ENCODE measurements at regions not wholly inside any gene's neighbourhood (a gene's known extent, or its start where the extent isn't known, plus 50 kb on each side); places are given as distances from the start of the nearest gene placed in this dataset.
"Not testable (repeated sequence)": the region's sequence is repeated elsewhere in the genome, so short reads cannot be mapped to it uniquely, and the experiment has no call there.

DNA sequence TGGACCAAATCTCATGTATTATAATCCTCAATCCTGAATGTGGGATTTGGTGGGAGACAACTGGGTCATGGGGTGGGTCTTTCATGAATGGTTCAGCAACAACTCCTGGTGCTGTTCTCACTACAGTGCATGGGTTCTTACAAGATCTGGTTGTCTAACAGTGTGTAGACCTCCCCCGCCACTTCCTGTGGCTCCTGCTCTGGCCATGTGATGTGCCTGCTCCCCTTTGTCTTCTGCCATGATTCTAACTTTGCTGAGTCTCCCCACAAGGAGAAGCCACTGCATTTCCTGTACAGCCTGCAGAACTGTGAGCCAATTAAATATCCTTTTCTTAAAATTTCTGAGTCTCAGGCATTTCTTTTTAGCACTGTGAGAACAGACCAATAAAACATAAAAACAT, 557.5 kb downstream of the GOLGA6L6 start:
- Histone ChIP-seq H2AFZ (ENCODE audit: low read length) (no peak overlapping the region), H3K9me2 (ENCODE audit: insufficient read depth, low read length) (no peaks in the 10 kb centered on the region), H3K27ac (ENCODE audit: low read depth, low read length, poor library complexity, severe bottlenecking) (no peak overlapping the region), H3K4me1 (ENCODE audit: insufficient read depth, low read length, poor library complexity, severe bottlenecking) (no peaks in the 10 kb centered on the region), H3K9me3 (ENCODE audit: low read length) (0 out of 2 replicates have a peak, but pooled peaks cover 5% of the 10 kb centered on the region), H3K4me3 (ENCODE audit: low read depth, low read length, poor library complexity, severe bottlenecking) (no peak overlapping the region), H3K36me3 (ENCODE audit: insufficient read depth, low read length) (no peaks in the 10 kb centered on the region), H4K20me1 (ENCODE audit: insufficient read depth, low read length) (no peaks in the 10 kb centered on the region), H3K4me2 (ENCODE audit: low read length) (no peak overlapping the region), H3K79me2 (ENCODE audit: insufficient read depth, low read depth, low read length) (no peaks in the 10 kb centered on the region)
- DNase-seq (ENCODE audit: low spot score) = no peak
- BruUV-seq (replicated peaks) = no TSS peak
- TF ChIP-seq, protein P1, sequence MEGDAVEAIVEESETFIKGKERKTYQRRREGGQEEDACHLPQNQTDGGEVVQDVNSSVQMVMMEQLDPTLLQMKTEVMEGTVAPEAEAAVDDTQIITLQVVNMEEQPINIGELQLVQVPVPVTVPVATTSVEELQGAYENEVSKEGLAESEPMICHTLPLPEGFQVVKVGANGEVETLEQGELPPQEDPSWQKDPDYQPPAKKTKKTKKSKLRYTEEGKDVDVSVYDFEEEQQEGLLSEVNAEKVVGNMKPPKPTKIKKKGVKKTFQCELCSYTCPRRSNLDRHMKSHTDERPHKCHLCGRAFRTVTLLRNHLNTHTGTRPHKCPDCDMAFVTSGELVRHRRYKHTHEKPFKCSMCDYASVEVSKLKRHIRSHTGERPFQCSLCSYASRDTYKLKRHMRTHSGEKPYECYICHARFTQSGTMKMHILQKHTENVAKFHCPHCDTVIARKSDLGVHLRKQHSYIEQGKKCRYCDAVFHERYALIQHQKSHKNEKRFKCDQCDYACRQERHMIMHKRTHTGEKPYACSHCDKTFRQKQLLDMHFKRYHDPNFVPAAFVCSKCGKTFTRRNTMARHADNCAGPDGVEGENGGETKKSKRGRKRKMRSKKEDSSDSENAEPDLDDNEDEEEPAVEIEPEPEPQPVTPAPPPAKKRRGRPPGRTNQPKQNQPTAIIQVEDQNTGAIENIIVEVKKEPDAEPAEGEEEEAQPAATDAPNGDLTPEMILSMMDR (conservative IDR thresholded peaks at IDR 0.05; ENCODE audit: low read length) = no peak
- TF ChIP-seq EZH2phosphoT487 (IDR thresholded peaks at IDR 0.05; ENCODE audit: borderline replicate concordance, low read depth, low read length) = no peak
- ChIA-PET POLR2A (no interaction called here), CTCF (ENCODE audit: unreplicated experiment) (no interaction called here)
- intact Hi-C loops (cut with micrococcal nuclease; ENCODE audit: unreplicated experiment) = no loop called here

DNA sequence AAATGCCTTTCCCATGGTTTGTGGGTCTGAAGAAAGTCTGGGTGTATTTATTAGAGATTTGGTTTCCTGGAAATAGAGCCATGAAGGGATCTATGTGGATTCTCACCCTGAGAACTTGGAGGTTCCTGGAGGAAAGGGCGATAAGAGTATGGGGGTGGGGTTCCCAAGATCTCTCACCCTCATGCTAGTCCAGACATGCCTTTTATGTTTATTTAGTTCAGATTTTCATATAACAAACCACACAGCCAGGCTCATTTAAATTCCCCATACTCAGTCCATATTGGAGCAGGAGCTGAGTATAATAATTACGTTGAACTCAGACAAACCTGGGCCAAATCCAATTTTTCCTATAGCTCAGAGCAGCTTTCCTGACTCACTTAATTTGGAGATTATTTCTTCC, 566.6 kb downstream of the GOLGA6L6 start:
- no peaks in the 10 kb centered on the region for H3K9me2 ChIP-seq (ENCODE audit: insufficient read depth, low read length)
- no peaks in the 10 kb centered on the region for H4K20me1 ChIP-seq (ENCODE audit: insufficient read depth, low read length)
- no TSS peak for BruUV-seq (replicated peaks)
- no peaks in the 10 kb centered on the region for H3K4me1 ChIP-seq (ENCODE audit: insufficient read depth, low read length, poor library complexity, severe bottlenecking)
- H3K4me2 ChIP-seq (ENCODE audit: low read length) = no peak overlapping the region
- TF ChIP-seq, protein P1 (conservative IDR thresholded peaks at IDR 0.05; ENCODE audit: low read length) = no peak
- ChIA-PET POLR2A (no interaction called here), CTCF (ENCODE audit: unreplicated experiment) (no interaction called here)
- DNase-seq (ENCODE audit: low spot score) = no peak
- H3K27ac ChIP-seq (ENCODE audit: low read depth, low read length, poor library complexity, severe bottlenecking) = no peak overlapping the region
- intact Hi-C loops (cut with micrococcal nuclease; ENCODE audit: unreplicated experiment) = no loop called here
- H3K4me3 ChIP-seq (ENCODE audit: low read depth, low read length, poor library complexity, severe bottlenecking) = no peak overlapping the region
- H2AFZ ChIP-seq (ENCODE audit: low read length) = no peak overlapping the region
- no peaks in the 10 kb centered on the region for H3K9me3 ChIP-seq (ENCODE audit: low read length)
- no peaks in the 10 kb centered on the region for H3K36me3 ChIP-seq (ENCODE audit: insufficient read depth, low read length)
- no peaks in the 10 kb centered on the region for H3K79me2 ChIP-seq (ENCODE audit: insufficient read depth, low read depth, low read length)

DNA sequence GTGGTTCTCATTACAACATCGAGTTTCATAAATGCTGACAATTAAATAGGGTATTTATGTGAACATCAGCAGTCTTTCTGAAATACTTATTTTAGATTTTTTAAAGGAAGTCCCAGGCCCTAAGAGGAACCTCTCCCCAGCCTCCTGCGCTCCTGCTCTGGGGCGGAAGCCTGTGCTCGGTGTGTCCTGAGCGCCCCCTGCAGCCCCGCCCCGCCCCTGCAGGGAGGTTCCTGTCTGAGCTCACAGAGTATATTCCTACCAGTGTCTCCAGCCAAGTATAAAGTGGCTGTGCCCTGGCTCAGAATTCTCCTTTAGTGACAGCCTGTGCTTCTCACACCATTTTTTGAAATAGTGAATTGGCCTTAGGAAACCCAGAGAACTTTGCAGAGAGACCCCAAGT, 567.9 kb downstream of the GOLGA6L6 start:
- intact Hi-C loops (cut with micrococcal nuclease; ENCODE audit: unreplicated experiment) = no loop called here
- H3K4me2 ChIP-seq (ENCODE audit: low read length) = no peak overlapping the region
- H3K9me2 ChIP-seq (ENCODE audit: insufficient read depth, low read length) = no peaks in the 10 kb centered on the region
- POLR2A ChIA-PET = no interaction called here
- H3K4me3 ChIP-seq (ENCODE audit: low read depth, low read length, poor library complexity, severe bottlenecking) = no peak overlapping the region
- H3K9me3 ChIP-seq (ENCODE audit: low read length) = no peaks in the 10 kb centered on the region
- BruUV-seq (replicated peaks) = no TSS peak
- CTCF ChIA-PET (ENCODE audit: unreplicated experiment) = no interaction called here
- no peaks in the 10 kb centered on the region for H3K36me3 ChIP-seq (ENCODE audit: insufficient read depth, low read length)
- no peaks in the 10 kb centered on the region for H3K79me2 ChIP-seq (ENCODE audit: insufficient read depth, low read depth, low read length)
- DNase-seq (ENCODE audit: low spot score) = no peak
- H2AFZ ChIP-seq (ENCODE audit: low read length) = no peak overlapping the region
- H3K4me1 ChIP-seq (ENCODE audit: insufficient read depth, low read length, poor library complexity, severe bottlenecking) = no peaks in the 10 kb centered on the region
- H3K27ac ChIP-seq (ENCODE audit: low read depth, low read length, poor library complexity, severe bottlenecking) = no peak overlapping the region
- no peaks in the 10 kb centered on the region for H4K20me1 ChIP-seq (ENCODE audit: insufficient read depth, low read length)
- no peak for TF ChIP-seq EZH2phosphoT487 (IDR thresholded peaks at IDR 0.05; ENCODE audit: borderline replicate concordance, low read depth, low read length)
- TF ChIP-seq, protein P1 (conservative IDR thresholded peaks at IDR 0.05; ENCODE audit: low read length) = no peak; the same call in 1 of the 2 replicates

DNA sequence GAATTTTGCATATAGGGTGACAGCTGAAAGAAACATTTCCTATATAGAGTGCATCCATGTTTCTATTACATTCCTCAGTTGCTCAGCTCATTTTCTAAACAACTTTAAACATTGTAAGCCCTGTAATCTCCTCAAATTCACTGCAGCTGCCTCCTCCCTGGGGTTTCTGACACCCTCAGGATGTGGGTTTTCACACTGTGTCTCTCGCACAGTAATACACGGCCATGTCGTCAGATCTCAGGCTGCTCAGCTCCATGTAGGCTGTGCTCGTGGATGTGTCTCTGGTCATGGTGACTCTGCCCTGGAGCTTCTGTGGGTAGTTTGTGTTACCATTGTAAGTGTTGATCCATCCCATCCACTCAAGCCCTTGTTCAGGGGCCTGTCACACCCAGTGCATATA, 569.0 kb downstream of the GOLGA6L6 start:
- POLR2A ChIA-PET; H2AFZ ChIP-seq (ENCODE audit: low read length); H3K4me2 ChIP-seq (ENCODE audit: low read length); H3K36me3 ChIP-seq (ENCODE audit: insufficient read depth, low read length); DNase-seq (ENCODE audit: low spot score); H3K4me1 ChIP-seq (ENCODE audit: insufficient read depth, low read length, poor library complexity, severe bottlenecking); H3K79me2 ChIP-seq (ENCODE audit: insufficient read depth, low read depth, low read length); H3K9me3 ChIP-seq (ENCODE audit: low read length); CTCF ChIA-PET (ENCODE audit: unreplicated experiment); H3K4me3 ChIP-seq (ENCODE audit: low read depth, low read length, poor library complexity, severe bottlenecking); H4K20me1 ChIP-seq (ENCODE audit: insufficient read depth, low read length); H3K9me2 ChIP-seq (ENCODE audit: insufficient read depth, low read length); BruUV-seq (replicated peaks); intact Hi-C loops (cut with micrococcal nuclease; ENCODE audit: unreplicated experiment); H3K27ac ChIP-seq (ENCODE audit: low read depth, low read length, poor library complexity, severe bottlenecking): not testable (repeated sequence)

DNA sequence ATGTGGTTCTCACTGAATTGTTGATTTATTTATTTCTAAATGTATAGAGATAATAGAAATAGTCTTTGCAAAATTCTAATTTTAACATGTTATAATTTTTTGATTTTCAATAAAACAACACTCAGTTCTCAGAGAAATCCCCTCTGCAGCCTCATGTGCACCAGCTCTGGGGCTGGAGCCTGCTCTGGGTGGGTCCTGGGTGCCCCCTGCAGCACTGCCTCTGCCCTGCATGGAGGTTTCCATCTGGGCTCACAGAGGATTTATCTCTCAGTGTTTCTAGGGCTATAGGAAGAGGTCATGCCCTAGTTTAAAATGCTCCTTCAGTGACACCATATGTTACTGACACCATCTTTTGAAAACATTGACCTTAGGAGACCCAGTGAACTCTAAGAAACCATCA, 576.0 kb downstream of the GOLGA6L6 start:
- H3K4me2 ChIP-seq (ENCODE audit: low read length); intact Hi-C loops (cut with micrococcal nuclease; ENCODE audit: unreplicated experiment); H2AFZ ChIP-seq (ENCODE audit: low read length); H3K79me2 ChIP-seq (ENCODE audit: insufficient read depth, low read depth, low read length); H3K27ac ChIP-seq (ENCODE audit: low read depth, low read length, poor library complexity, severe bottlenecking); DNase-seq (ENCODE audit: low spot score); H4K20me1 ChIP-seq (ENCODE audit: insufficient read depth, low read length); H3K4me3 ChIP-seq (ENCODE audit: low read depth, low read length, poor library complexity, severe bottlenecking); H3K36me3 ChIP-seq (ENCODE audit: insufficient read depth, low read length); H3K9me2 ChIP-seq (ENCODE audit: insufficient read depth, low read length); H3K4me1 ChIP-seq (ENCODE audit: insufficient read depth, low read length, poor library complexity, severe bottlenecking); CTCF ChIA-PET (ENCODE audit: unreplicated experiment); H3K9me3 ChIP-seq (ENCODE audit: low read length); BruUV-seq (replicated peaks); POLR2A ChIA-PET: not testable (repeated sequence)
